Sigmoid colon (tissue), 6 donors: ENCODE measurements at regions not wholly inside any gene's neighbourhood (a gene's known extent, or its start where the extent isn't known, plus 50 kb on each side); places are given as distances from the start of the nearest gene placed in this dataset.

Experiments
- DNase-seq: peaks from one replicate; pipeline ENCODE4 v3.0.0-alpha.2; 2019
- H3K27ac ChIP-seq, 4 donors: fragments of 200-600 bp; sonication (generic); one replicate each; pipeline ENCODE4 v1.5.1; 2016 to 2019; ENCODE audit warnings: mild to moderate bottlenecking in 1 of 4
- H3K27me3 ChIP-seq, 3 donors: fragments of 200-600 bp; sonication (generic); one replicate each; pipeline ENCODE4 v1.5.1; 2019; ENCODE audit warnings: mild to moderate bottlenecking in 1 of 3
- H3K36me3 ChIP-seq, 4 donors: fragments of 200-600 bp; sonication (generic); one replicate each; pipeline ENCODE4 v1.5.1; 2016 to 2019
- H3K4me1 ChIP-seq, 4 donors: fragments of 200-600 bp; sonication (generic); one replicate each; pipeline ENCODE4 v1.5.1; 2017 to 2019
- H3K4me3 ChIP-seq, 4 donors: fragments of 200-600 bp; sonication (generic); one replicate each; pipeline ENCODE4 v1.5.1; 2017 to 2019; ENCODE audit warnings: mild to moderate bottlenecking in 2 of 4, moderate library complexity in 1 of 4
- H3K9me3 ChIP-seq, 4 donors: fragments of 200-600 bp in 3 of 4; sonication (generic) in 3 of 4; one replicate each; pipeline versions ENCODE4 v1.5.1 to v1.6.1; 2013 to 2019
- EP300 ChIP-seq, 4 donors: sonication (generic); formaldehyde crosslinking; IDR thresholded peaks; one replicate each; pipeline ENCODE4 v1.6.1; 2017; ENCODE audit warnings: antibody characterized with exemption in 4 of 4
- POLR2A ChIP-seq, 2 donors: fragments of 450-650 bp; IDR thresholded peaks; one replicate each; pipeline ENCODE4 v1.6.1; 2016; ENCODE audit warnings: antibody characterized with exemption in 2 of 2, mild to moderate bottlenecking in 2 of 2, moderate library complexity in 2 of 2
- POLR2AphosphoS5 ChIP-seq, 4 donors: sonication (generic); formaldehyde crosslinking; IDR thresholded peaks; one replicate each; pipeline ENCODE4 v1.6.1; 2017; ENCODE audit warnings: antibody characterized with exemption in 4 of 4
- WGBS, 2 donors: extraction: QIAGEN DNeasy Blood & Tissue Kit; methylation state at CpG; one replicate each; pipeline ENCODE4 v1.1.7; 2013; 5-methylcytosine and 5-hydroxymethylcytosine counted together
- intact Hi-C: fragments of 100-400 bp; cut with DNase I; formaldehyde crosslinking; loops from one replicate; pipeline ENCODE4 v1.15.1; 2023
- TF ChIP-seq, protein P1 (sequence below), 4 experiments: fragments of 450-650 bp in 3 of 4; fragments of 200-600 bp in 1 of 4; IDR thresholded peaks; one replicate each; pipeline ENCODE4 v1.5.1; 2016 to 2019; ENCODE audit warnings: antibody characterized with exemption in 4 of 4, mild to moderate bottlenecking in 3 of 4, moderate library complexity in 2 of 4
- donor health status: healthy with polysubstance abuse.
- donor health status: healthy.

DNA sequence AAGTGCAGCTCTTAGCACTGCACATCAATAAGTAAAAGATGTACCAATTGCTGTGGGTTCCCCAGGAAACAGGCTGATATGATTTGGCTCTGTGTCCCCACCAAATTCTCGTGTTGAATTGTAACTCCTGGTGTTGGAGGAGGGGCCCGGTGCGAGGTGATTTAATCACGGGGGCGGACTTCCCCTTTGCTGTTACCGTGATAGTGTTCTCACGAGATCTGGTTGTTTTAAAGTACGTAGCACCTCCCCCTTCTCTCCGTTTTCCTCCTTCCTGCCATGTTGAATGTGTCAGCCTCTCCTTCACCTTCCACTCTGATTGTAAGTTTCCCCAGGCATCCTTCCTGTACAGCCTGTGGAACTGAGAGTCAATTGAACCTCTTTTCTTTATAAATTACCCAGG lies 93.2 kb upstream of the ACTBL2 start:
- Histone ChIP-seq H3K36me3 (no peaks in the 10 kb centered on the region), H3K4me3 (no peak overlapping the region), H3K4me1 (no peaks in the 10 kb centered on the region), H3K27me3 (no peaks in the 10 kb centered on the region), H3K27ac (no peak overlapping the region), H3K9me3 (peaks cover 0 to 2% (median 0%) of the 10 kb centered on the region in 4 donors)
- TF ChIP-seq EP300 (IDR thresholded peaks at IDR 0.05) (no peak), POLR2AphosphoS5 (IDR thresholded peaks at IDR 0.05) (no peak)
- WGBS, 2 donors = 78 to 85% methylated on average over 9 of the region's 9 CpGs
- DNase-seq = no peak
- intact Hi-C loops = no loop called here

DNA sequence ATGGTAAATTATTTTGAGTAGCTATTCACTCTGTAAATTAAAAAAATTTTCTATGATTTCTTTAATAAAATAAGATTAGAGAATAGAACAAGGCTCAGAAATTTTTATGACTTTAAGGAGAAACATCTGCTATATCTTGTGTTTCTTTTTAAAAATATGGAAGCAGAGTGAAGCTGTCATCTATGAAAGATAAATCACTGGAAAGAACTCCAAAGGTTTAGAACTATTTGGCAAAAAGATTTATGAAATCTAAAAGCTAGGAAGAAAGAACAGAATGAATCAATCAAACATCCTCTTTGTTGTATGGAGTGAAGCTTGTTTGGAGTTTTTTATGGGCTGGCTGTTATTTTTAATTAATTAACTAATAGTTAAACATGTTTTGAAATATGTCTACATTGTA lies 89.8 kb upstream of the ACTBL2 start:
- no peaks in the 10 kb centered on the region for H3K27me3 ChIP-seq
- DNase-seq = no peak
- H3K4me3 ChIP-seq = no peak overlapping the region
- TF ChIP-seq POLR2AphosphoS5 (IDR thresholded peaks at IDR 0.05) = no peak
- TF ChIP-seq, protein P1, sequence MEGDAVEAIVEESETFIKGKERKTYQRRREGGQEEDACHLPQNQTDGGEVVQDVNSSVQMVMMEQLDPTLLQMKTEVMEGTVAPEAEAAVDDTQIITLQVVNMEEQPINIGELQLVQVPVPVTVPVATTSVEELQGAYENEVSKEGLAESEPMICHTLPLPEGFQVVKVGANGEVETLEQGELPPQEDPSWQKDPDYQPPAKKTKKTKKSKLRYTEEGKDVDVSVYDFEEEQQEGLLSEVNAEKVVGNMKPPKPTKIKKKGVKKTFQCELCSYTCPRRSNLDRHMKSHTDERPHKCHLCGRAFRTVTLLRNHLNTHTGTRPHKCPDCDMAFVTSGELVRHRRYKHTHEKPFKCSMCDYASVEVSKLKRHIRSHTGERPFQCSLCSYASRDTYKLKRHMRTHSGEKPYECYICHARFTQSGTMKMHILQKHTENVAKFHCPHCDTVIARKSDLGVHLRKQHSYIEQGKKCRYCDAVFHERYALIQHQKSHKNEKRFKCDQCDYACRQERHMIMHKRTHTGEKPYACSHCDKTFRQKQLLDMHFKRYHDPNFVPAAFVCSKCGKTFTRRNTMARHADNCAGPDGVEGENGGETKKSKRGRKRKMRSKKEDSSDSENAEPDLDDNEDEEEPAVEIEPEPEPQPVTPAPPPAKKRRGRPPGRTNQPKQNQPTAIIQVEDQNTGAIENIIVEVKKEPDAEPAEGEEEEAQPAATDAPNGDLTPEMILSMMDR (IDR thresholded peaks at IDR 0.05) = no peak
- no peak for TF ChIP-seq POLR2A (IDR thresholded peaks at IDR 0.05)
- TF ChIP-seq EP300 (IDR thresholded peaks at IDR 0.05) = no peak
- H3K4me1 ChIP-seq = no peaks in the 10 kb centered on the region
- H3K27ac ChIP-seq = no peak overlapping the region
- intact Hi-C loops = no loop called here
- no peaks in the 10 kb centered on the region for H3K36me3 ChIP-seq
- H3K9me3 ChIP-seq = no peaks in the 10 kb centered on the region

DNA sequence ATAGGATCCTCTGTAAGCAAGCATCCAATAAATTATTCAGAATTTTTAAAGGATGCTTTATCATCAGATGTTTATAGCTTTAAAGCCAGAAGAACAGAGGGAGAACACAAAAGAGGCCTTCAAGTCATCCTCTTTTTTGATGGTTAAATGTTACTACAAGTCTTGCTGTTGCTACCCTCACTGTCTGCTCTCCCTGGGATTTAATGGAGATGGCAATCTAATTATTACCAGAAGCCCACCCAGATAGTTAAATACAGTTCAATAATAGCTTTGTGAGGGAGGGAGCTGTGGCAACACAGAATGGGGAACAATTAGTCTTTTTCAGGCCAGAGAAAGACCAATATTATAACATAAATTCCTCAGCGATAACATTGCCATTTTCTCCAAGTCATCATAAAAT lies 87.0 kb upstream of the ACTBL2 start:
- TF ChIP-seq POLR2A (IDR thresholded peaks at IDR 0.05) = no peak
- TF ChIP-seq, protein P1 (IDR thresholded peaks at IDR 0.05) = no peak
- no peak for TF ChIP-seq EP300 (IDR thresholded peaks at IDR 0.05)
- TF ChIP-seq POLR2AphosphoS5 (IDR thresholded peaks at IDR 0.05) = no peak
- Histone ChIP-seq H3K9me3 (no peaks in the 10 kb centered on the region), H3K4me3 (no peak overlapping the region), H3K27me3 (no peaks in the 10 kb centered on the region), H3K36me3 (no peaks in the 10 kb centered on the region), H3K4me1 (no peaks in the 10 kb centered on the region), H3K27ac (no peak overlapping the region)
- intact Hi-C loops = no loop called here
- DNase-seq = no peak
- WGBS, 2 donors = 44 to 86% methylated on average over 1 of the region's 1 CpG

DNA sequence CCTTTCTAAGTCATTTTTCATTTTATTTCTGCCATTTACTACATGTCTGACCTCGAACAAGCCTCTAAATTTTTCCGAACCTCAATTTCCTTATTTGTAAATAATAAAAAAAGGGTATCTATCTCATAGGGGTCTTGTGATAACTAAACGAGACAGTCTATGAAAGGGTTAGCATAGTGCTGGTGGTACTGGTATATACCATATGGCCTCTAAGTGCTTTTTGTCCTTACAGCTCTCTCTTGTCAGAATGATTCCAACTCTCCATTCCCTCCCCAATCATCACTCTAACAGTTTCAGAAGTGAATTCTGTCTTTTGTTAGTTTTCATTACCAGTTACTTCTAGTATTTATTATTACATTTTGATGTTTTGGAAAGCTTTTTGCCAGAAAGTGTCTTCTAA lies 85.5 kb upstream of the ACTBL2 start:
- H3K27me3 ChIP-seq = no peaks in the 10 kb centered on the region
- 66 to 88% methylated on average over 3 of the region's 3 CpGs for WGBS, 2 donors

DNA sequence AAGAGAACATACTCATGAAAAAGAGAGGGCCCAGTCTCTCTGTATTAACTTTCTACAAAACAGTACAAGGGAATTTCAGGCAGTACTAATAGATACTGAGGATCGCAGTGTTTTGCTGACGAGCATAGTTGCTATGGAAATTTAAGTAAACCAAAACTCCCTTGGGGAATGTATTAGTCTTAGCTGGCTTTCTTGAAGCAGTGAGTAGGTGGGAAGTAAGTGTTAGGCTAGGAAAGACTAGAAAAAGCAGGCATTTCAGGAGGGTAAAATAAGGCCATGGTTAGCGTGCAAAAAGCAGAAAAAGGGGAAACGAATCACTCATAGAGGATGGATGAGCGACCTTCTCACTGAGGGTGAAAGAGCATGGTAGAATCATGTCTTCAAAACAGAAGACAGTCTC lies 84.3 kb upstream of the ACTBL2 start:
- intact Hi-C loops = no loop called here
- Histone ChIP-seq H3K27ac (no peak overlapping the region), H3K27me3 (no peaks in the 10 kb centered on the region), H3K4me3 (no peak overlapping the region), H3K4me1 (no peaks in the 10 kb centered on the region), H3K9me3 (no peaks in the 10 kb centered on the region), H3K36me3 (no peaks in the 10 kb centered on the region)
- 72 to 80% methylated on average over 5 of the region's 5 CpGs for WGBS, 2 donors
- DNase-seq = no peak
- TF ChIP-seq EP300 (IDR thresholded peaks at IDR 0.05) (no peak), POLR2AphosphoS5 (IDR thresholded peaks at IDR 0.05) (no peak), POLR2A (IDR thresholded peaks at IDR 0.05) (no peak)
- TF ChIP-seq, protein P1 (IDR thresholded peaks at IDR 0.05) = no peak

More for the DNA sequence above, 85.5 kb upstream of the ACTBL2 start:
- TF ChIP-seq POLR2AphosphoS5 (IDR thresholded peaks at IDR 0.05) = no peak
- TF ChIP-seq, protein P1 (IDR thresholded peaks at IDR 0.05) = no peak
- TF ChIP-seq POLR2A (IDR thresholded peaks at IDR 0.05) = no peak
- no peak overlapping the region for H3K27ac ChIP-seq
- no peaks in the 10 kb centered on the region for H3K4me1 ChIP-seq
- DNase-seq = no peak
- no peaks in the 10 kb centered on the region for H3K9me3 ChIP-seq
- no peak overlapping the region for H3K4me3 ChIP-seq
- no peaks in the 10 kb centered on the region for H3K36me3 ChIP-seq
- intact Hi-C loops = no loop called here
